Umbilical cord (tissue), 1 donor: ENCODE measurements at regions not wholly inside any gene's neighbourhood (a gene's known extent, or its start where the extent isn't known, plus 50 kb on each side); places are given as distances from the start of the nearest gene placed in this dataset.
"Not testable (repeated sequence)": the region's sequence is repeated elsewhere in the genome, so short reads cannot be mapped to it uniquely, and the experiment has no call there.

Experiments used
- DNase-seq: peaks from one replicate; pipeline ENCODE4 v3.0.0-alpha.2; 2015; ENCODE audit warnings: low spot score

DNA sequence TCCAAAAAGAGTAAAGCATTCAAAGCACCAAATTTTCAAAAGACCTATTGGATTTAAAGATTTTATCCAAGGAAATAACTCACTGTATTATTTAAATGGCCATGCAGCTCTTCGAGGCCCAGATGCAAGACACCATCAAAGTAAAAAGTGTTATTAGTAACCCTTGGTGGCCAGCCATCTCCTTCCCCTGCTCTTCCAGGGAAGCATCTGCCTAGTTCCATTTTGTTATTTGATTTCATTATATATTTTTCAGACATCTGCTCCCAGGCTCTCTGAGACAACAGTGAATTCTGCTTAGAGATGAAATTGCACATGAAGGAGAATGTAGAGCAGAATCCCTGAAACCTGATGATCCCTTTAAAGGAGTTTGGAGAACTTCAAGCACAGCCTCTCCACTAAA is 252.3 kb upstream of the TBX18 start:
- no peak for DNase-seq

DNA sequence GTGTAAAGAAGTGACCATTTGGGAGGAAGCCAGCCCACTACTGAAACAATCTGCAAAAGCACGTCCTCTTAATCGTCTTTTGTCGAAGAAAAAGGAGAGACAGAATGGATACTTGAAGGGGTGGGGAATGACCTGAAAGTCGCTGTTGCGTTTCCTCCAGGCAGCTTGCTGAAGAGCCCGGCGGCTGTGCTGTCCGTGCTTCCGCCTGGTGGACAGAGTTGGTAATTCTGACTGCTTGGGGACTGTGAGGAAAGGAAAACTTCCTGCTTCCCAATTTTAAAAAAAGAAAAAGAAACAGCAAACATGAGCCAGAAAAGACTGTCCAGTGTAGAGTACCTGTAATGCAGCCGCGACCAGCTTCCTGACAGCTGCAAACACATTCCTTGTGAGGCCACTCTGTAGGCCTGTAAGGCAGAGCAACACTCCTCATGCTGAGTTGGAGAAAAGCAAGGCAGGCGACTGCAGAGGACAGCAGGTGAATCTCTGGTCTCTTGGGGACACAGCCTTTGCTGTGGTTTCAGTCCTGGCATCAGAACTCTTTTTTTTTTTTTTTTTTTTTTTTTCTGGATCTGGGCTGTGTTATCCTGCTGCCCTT is 251.1 kb upstream of the TBX18 start:
- peak; percentile 72 for DNase-seq

DNA sequence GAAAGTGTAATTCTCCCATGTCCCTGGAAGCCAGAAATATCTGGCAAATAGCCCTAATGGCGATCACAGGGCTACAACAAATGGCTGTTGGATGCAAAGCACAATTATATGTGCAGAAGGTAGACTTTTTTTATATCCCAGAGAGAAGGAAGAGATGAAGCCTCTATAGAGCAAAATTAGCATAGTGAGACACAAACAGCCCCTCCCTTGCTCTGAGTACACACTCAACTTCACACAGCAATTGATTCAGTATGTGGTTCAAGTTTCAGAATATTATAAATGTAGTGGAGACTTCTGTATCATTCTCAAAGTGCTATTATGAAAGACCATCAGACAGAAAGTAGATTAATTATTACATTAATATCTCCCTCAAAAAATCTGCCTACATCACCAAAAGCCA is 246.5 kb upstream of the TBX18 start:
- no peak for DNase-seq

GRCh38 chr6:85008296-85009009 is 244.1 kb upstream of the TBX18 start:
- DNase-seq, result no peak

DNA sequence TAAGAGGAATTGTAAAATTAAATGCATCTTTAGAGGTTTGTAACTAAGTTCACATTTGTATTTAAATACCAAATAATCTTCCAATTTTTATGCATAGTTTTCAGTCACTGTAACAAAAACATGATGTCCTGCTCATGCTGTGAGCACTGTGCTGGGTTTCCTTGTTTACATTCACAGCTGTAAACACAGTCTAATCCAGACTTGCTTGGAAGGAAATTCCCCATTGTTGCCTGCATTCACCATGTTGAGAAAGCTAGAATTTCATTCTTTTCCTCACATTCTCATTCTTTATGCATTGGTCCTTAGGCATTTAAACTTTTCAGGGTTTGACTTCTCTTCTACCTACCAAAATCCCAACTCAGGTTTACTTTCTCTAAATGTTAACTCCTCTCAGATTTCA is 242.0 kb upstream of the TBX18 start:
- DNase-seq, result no peak

DNA sequence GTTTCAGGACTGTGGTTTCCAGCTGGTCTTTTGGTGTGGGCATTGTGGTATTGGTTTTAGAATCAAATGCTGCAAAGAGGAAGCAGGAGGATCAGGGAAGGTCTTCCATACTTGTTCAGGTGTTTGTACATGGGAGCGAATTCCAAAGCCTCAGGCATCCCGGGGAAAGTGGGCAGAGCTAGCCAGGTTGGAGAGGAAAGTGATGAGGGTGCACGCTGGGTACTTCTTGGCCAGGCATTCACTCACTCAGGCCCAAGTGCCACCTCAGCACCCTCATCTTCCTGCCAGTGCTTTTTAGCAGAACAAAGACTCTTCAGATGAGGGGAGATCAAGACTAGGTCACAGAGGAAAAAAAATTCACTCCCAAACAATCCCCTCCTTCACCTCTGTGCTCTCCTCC is 241.1 kb upstream of the TBX18 start:
- no peak for DNase-seq

DNA sequence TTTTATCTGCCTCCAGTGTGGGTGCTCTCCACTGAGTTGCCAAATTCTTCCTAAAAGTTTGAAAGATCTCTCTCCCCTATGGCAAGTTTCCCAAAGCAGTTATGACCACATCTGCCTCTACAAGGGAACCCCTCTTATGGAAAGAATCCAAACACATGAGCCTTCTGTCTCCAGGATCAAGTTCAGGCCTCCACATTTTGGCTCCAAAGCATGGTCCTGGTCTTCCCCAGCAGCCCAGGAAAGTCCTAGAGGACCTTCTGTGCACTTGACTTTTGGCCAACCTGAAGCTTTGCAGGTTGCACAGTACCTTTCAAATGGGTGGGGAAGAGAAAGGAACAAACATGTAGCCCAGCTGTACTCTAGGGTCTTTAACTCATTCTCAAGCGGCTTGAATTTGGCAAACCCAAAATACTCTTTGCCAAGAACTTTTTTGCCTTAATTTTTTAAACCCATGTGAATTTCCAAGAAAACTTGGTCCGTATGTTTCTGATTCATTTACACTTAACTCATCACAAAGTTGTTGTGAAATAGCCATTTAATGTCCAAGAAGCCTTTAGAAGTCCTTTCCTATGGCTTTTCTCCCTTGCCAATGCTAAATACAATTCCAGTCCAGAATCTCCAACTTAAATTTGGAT is 240.1 kb upstream of the TBX18 start:
- no peak for DNase-seq

- DNase-seq, result no peak
Observed at GRCh38 chr6:85002847-85003246, 238.4 kb upstream of the TBX18 start.

GRCh38 chr6:85000001-85000400 is 235.6 kb upstream of the TBX18 start:
- no peak for DNase-seq

- no peak for DNase-seq
Observed at GRCh38 chr6:84998223-84998622, 233.8 kb upstream of the TBX18 start.

- DNase-seq, result not testable (repeated sequence)
Observed at GRCh38 chr6:84988766-84989165, 224.4 kb upstream of the TBX18 start.

DNA sequence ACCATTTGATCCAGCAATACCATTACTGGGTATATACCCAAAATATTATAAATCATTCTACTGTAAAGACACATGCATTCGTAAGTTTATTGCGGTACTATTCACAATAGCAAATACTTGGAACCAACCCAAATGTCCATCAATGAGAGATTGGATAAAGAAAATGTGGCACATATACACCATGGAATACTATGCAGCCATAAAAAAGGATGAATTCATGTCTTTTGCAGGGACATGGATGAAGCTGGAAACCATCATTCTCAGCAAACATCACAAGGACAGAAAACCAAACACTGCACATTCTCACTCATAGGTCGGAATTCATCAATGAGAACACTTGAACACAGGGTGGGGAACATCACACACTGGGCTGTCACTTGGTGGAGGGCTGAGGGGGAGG is 221.1 kb upstream of the TBX18 start:
- not testable (repeated sequence) for DNase-seq

DNA sequence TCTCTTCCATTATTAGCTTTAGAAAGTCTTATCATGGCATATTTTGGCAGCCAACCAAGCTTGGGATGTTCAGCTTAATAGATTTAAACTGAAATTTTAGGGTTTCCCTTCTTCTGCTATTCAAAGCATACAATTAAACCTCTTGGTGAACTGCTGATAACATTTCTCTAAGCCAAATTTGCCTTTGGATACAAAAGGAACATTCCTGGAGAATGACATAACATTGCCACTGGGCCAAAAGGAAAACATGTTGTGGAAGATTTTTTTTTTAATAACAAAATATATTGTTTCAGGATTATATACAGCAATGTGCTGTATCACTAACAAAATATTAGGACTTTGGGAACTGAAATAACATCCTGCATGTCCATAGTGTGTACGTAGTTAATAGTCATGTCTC is 215.1 kb upstream of the TBX18 start:
- peak; percentile 45 for DNase-seq

DNA sequence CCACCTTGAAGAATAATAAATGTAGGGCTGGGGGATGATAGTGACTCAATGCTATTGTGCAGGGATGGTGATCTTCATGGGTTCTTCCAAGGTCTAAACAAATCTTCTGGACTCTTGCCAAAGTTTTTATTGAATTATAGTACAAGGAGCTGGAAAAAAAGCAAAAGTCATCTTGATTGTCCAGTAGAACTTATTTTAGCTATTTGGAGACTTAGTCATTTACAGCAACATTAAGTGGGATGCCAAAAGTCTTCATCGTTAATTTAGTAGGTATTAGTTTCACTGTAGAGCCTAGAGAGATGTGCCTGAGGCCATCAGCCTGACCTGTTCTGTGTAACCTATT is 212.9 kb upstream of the TBX18 start:
- DNase-seq, result no peak

DNA sequence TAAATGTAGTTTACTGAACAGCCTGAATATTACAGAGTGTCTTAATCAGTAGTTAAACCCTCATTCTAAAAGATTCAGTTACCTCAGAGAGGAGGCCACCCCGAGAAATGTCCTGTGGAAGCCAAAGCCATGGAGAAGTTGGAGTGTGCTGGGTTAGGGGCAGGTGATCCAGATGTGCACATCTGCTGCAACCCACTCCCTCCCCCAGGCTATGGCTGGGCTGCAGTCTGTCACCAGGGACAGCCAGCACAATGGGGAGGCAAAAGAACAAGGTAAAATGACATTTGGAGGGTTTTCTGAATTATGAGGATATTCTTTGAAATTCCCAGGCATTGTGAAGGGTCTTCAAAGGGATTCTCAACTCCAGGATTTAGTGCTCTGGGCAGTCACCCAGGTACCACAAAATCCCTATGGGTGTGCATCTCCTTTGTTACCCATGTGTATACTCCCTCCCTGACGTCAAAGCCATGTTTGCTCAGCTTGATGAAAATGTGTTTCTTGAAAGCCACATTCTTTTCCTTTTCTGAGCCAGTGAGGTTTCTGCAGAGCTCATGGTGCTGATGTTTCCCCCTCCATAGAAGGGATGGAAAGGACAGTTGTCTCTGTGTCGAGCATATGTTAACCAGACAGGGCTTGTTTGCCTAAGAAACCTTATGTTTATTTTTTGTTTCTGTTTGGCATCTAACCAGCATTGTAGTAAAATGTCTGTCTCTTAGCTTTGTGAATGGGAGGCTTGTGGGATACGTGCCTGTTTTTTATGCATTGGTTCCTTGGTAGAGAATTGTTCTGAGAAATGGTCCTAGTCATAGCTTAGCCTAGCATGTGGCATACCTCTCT is 212.3 kb upstream of the TBX18 start:
- DNase-seq, result peak; percentile 47

DNA sequence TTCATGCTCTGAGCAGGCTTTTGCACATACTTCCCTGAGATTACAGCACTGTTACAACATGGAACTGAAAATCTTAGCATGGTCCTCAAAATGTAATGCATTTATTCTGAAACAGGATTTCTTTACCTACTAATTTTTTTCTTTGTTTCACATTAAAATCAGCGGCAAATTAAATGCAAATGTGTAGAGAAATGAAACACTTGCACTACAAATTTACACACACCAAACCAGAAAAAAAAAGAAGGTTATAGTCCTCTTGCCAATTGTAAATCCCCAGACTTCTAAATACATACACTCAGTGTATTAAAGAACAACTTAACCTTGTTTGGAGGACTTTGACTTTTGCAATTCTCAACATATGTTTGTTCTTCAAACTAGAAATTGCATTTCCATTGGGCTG is 210.9 kb upstream of the TBX18 start:
- DNase-seq, result peak; percentile 55

DNA sequence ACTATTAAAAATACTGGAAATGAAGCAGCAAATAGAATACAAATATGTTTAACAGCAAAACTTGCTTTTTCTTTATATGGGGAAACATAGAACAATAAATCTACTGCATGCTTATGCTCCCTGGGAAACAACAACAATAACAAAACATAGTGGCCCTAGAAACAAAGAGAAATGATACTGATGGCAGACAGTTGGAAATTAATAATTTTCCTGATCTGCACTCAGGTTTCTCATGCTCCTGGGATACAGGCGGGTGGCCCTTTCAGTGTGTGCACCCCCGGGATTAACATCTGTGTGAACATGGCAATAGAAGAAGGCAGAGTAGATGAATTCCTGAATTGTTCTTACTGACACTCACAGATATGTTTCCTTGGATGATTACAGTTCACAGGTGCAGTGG is 209.2 kb upstream of the TBX18 start:
- no peak for DNase-seq

GRCh38 chr6:84967965-84968364 is 203.6 kb upstream of the TBX18 start:
- no peak for DNase-seq

DNA sequence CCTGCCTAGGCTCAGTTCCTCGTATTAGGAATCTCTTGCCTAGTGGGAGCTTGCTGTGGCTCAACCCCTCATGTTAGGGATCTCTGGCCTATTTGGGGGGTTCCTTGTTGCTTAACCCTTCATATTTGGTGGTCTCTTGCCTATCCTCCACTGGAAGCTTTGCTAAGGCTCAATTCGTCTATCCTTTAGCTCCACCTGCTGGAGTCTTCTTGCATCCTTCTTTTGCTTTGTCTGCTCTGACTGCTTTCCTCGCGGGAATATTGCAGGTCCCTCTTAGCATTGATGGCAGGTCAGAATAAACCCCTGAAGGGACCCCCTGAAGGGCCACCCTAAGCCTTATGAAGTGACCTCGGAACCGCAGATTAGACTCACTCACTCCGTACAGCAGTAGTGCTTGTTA is 203.0 kb upstream of the TBX18 start:
- no peak for DNase-seq

- peak; percentile 76 for DNase-seq
Observed at GRCh38 chr6:84953111-84953755, 188.8 kb upstream of the TBX18 start.

- DNase-seq, result not testable (repeated sequence)
Observed at GRCh38 chr6:84944926-84945325, 180.5 kb upstream of the TBX18 start.

DNA sequence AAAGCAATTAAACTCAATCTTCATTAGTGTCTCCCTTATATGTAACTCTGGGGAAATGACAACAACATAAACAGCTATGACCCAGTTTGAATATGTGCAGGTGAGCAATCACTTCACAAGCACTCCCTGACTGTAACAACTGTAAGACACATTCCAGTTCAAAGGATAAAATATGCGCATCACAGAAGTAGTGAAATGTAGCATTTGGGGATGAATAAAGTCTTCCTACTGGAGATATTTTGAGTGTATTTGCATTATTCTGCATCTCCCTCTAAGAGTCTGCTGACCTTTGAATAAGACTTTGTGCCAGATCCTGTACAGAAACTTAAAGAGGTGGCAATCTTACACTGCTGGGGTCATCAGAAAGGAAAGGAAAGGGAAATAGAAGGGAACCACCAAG is 179.5 kb upstream of the TBX18 start:
- DNase-seq, result no peak
